HCT116 (cell line): ENCODE measurements at regions not wholly inside any gene's neighbourhood (a gene's known extent, or its start where the extent isn't known, plus 50 kb on each side); places are given as distances from the start of the nearest gene placed in this dataset.
A peak's percentile ranks its signal among the peaks of the same experiment; 100 is the strongest.

Source experiments
- ATAC-seq: fragments of 200-7000 bp; cut with Tn5 transposase; 2 replicates; pipeline ENCODE4 v1.9.1; 2020; ENCODE audit warnings: mild to moderate bottlenecking, moderate library complexity
- BruUV-seq: library from RNA; stranded (reverse); fragments of 400-500 nt; replicated peaks from 2 replicates; lab custom pipeline; 2021; lab: Mats Ljungman, UMichigan
- CTCF ChIA-PET: fragments of 300-600 bp; sonication (Branson Sonifier 250); formaldehyde crosslinking; loops from one replicate; lab custom pipeline; 2021; ENCODE audit warnings: antibody characterized with exemption; lab: Charles Lee
- POLR2A ChIA-PET: fragments of 300-600, 350-600 bp; sonication (Branson Sonifier 250); formaldehyde crosslinking; loops from one replicate; lab custom pipeline; 2021; ENCODE audit warnings: antibody characterized with exemption; lab: Charles Lee
- RAD21 ChIA-PET, 2 experiments: fragments of 300-600 bp; sonication (Branson Sonifier 250); formaldehyde crosslinking; loops; one replicate each; lab custom pipeline; 2023; ENCODE audit warnings: low total read pairs in 2 of 2; ENCODE audit not compliant: uncharacterized antibody in 2 of 2, unreplicated experiment in 2 of 2, low non-redundant PET in 1 of 2; lab: Charles Lee
- DNase-seq: peaks from one replicate; pipeline ENCODE4 v3.0.0-alpha.2; 2010; ENCODE audit warnings: low read depth, low spot score
- H2AFZ ChIP-seq: fragments of 200-600 bp; shearing (Covaris generic), sonication (generic); 2 replicates; pipeline ENCODE4 v1.6.1; 2017; ENCODE audit warnings: low read depth, mixed run types, mixed read lengths, antibody characterized with exemption, low read length; ENCODE audit not compliant: poor library complexity, severe bottlenecking
- H3K27ac ChIP-seq: 2 replicates; pipeline ENCODE4 v1.5.1; 2012; ENCODE audit warnings: low read depth, low read length
- H3K27me3 ChIP-seq: fragments of 200-600 bp; sonication (generic); 2 replicates; pipeline ENCODE4 v1.6.1; 2016; ENCODE audit warnings: mixed run types, low read length, mixed read lengths; ENCODE audit not compliant: insufficient read depth
- H3K36me3 ChIP-seq, 2 experiments: fragments of 200-500 bp in 1 of 2; fragments of 200-600 bp in 1 of 2; sonication (Bioruptor generic) in 1 of 2; sonication (generic) in 1 of 2; 2 replicates each; pipeline versions ENCODE4 v1.5.1 to v1.6.1; 2014 to 2016; ENCODE audit warnings: low read length in 2 of 2, inconsistent platforms in 1 of 2, mixed read lengths in 1 of 2, mixed run types in 1 of 2; ENCODE audit not compliant: insufficient read depth in 2 of 2, control insufficient read depth in 1 of 2
- H3K4me1 ChIP-seq, 2 experiments: fragments of 200-600 bp in 1 of 2; sonication (generic) in 1 of 2; 2 replicates each; pipeline versions ENCODE4 v1.5.1 to v1.6.1; 2012 to 2017; ENCODE audit warnings: low read length in 2 of 2, inconsistent platforms in 1 of 2, mild to moderate bottlenecking in 1 of 2, mixed read lengths in 1 of 2, mixed run types in 1 of 2, moderate library complexity in 1 of 2; ENCODE audit not compliant: insufficient read depth in 2 of 2, control insufficient read depth in 1 of 2
- H3K4me2 ChIP-seq: fragments of 200-600 bp; sonication (generic); 2 replicates; pipeline ENCODE4 v1.6.1; 2017; ENCODE audit warnings: mixed run types, low read length, mixed read lengths
- H3K4me3 ChIP-seq, 2 experiments: fragments of 200-600 bp in 1 of 2; sonication (generic) in 1 of 2; replicated peaks in 1 of 2; 2 replicates each; pipeline ENCODE4 v1.5.1; 2011 to 2016; ENCODE audit warnings: low read length in 2 of 2, control low read depth in 1 of 2, low read depth in 1 of 2, mild to moderate bottlenecking in 1 of 2, mixed read lengths in 1 of 2, mixed run types in 1 of 2
- H3K79me2 ChIP-seq: fragments of 200-600 bp; sonication (generic); 2 replicates; pipeline ENCODE4 v1.6.1; 2017; ENCODE audit warnings: mild to moderate bottlenecking, mixed run types, low read length, moderate library complexity, mixed read lengths; ENCODE audit not compliant: insufficient read depth
- H3K9ac ChIP-seq: fragments of 200-600 bp; sonication (generic); 2 replicates; pipeline ENCODE4 v1.6.1; 2016; ENCODE audit warnings: low read length, mixed read lengths
- H3K9me2 ChIP-seq: fragments of 200-600 bp; sonication (generic), shearing (Covaris generic); 2 replicates; pipeline ENCODE4 v1.6.1; 2017; ENCODE audit warnings: mixed run types, mild to moderate bottlenecking, moderate library complexity; ENCODE audit not compliant: insufficient read depth
- H3K9me3 ChIP-seq, 2 experiments: fragments of 200-500 bp in 1 of 2; fragments of 200-600 bp in 1 of 2; sonication (Bioruptor generic) in 1 of 2; sonication (generic) in 1 of 2; 2 replicates each; pipeline ENCODE4 v1.6.1; 2014 to 2017; ENCODE audit warnings: low read length in 2 of 2, mixed read lengths in 2 of 2, inconsistent platforms in 1 of 2, low read depth in 1 of 2, mild to moderate bottlenecking in 1 of 2, mixed run types in 1 of 2, moderate library complexity in 1 of 2; ENCODE audit not compliant: control insufficient read depth in 1 of 2, insufficient read depth in 1 of 2
- H4K20me1 ChIP-seq: fragments of 200-600 bp; sonication (generic), shearing (Covaris generic); 2 replicates; pipeline ENCODE4 v1.6.1; 2017; ENCODE audit warnings: mixed run types, mild to moderate bottlenecking, moderate library complexity; ENCODE audit not compliant: insufficient read depth
- CEBPB ChIP-seq: IDR thresholded peaks from 2 replicates; pipeline ENCODE4 v1.6.1; 2012; ENCODE audit warnings: low read depth
- RAD21 ChIP-seq: IDR thresholded peaks from 2 replicates; pipeline ENCODE4 v1.6.1; 2012; ENCODE audit warnings: low read depth, mild to moderate bottlenecking
- YY1 ChIP-seq: IDR thresholded peaks from 2 replicates; pipeline ENCODE4 v1.6.1; 2011; ENCODE audit warnings: low read length, low read depth, moderate library complexity, mild to moderate bottlenecking; ENCODE audit not compliant: insufficient replicate concordance; ENCODE audit errors: extremely low read depth
- intact Hi-C: fragments of 100-400 bp; cut with micrococcal nuclease; formaldehyde crosslinking; loops from 2 replicates; pipeline ENCODE4 v1.10.0; 2022
- TF ChIP-seq, protein P1 (sequence below), 3 experiments: fragments of 200-600 bp in 1 of 3; sonication (generic) in 1 of 3; IDR thresholded peaks in 2 of 3; conservative IDR thresholded peaks in 1 of 3; 2 replicates each; pipeline ENCODE4 v1.5.1; 2012 to 2017; ENCODE audit warnings: low read depth in 2 of 3, low read length in 2 of 3, antibody characterized with exemption in 1 of 3, borderline replicate concordance in 1 of 3, control low read depth in 1 of 3, mild to moderate bottlenecking in 1 of 3, mixed read lengths in 1 of 3, mixed run types in 1 of 3, moderate library complexity in 1 of 3; ENCODE audit not compliant: insufficient read depth in 1 of 3

GRCh38 chr6:119978274-119978889, 628.8 kb upstream of the MAN1A1 start:
- ChIA-PET CTCF (interaction anchor here (1.4 to 1.9 kb wide), 2 partner anchors 21 to 849 kb away, joined by 3 to 5 read pairs; no protein-coding TSS in a partner anchor), RAD21 (interaction anchor here in 1 of 2 experiments (0.8 to 1.3 kb wide), 2 partner anchors 628 to 830 kb away, joined by 3 read pairs; no protein-coding TSS in a partner anchor)
- Histone ChIP-seq H3K36me3 (no peaks in the 10 kb centered on the region), H3K4me1 (no peaks in the 10 kb centered on the region)
- TF ChIP-seq, protein P1, sequence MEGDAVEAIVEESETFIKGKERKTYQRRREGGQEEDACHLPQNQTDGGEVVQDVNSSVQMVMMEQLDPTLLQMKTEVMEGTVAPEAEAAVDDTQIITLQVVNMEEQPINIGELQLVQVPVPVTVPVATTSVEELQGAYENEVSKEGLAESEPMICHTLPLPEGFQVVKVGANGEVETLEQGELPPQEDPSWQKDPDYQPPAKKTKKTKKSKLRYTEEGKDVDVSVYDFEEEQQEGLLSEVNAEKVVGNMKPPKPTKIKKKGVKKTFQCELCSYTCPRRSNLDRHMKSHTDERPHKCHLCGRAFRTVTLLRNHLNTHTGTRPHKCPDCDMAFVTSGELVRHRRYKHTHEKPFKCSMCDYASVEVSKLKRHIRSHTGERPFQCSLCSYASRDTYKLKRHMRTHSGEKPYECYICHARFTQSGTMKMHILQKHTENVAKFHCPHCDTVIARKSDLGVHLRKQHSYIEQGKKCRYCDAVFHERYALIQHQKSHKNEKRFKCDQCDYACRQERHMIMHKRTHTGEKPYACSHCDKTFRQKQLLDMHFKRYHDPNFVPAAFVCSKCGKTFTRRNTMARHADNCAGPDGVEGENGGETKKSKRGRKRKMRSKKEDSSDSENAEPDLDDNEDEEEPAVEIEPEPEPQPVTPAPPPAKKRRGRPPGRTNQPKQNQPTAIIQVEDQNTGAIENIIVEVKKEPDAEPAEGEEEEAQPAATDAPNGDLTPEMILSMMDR (IDR thresholded peaks at IDR 0.05 in 2 of 3, conservative IDR thresholded peaks at IDR 0.05 in 1 of 3; ENCODE audit: borderline replicate concordance in 1 of 3, insufficient read depth in 1 of 3, low read depth in 2 of 3, low read length in 2 of 3), result peak; percentile 50 to 75 (median 72); a peak in 5 of 6 replicates
- peak; percentile 14 for TF ChIP-seq YY1
- TF ChIP-seq CEBPB, result no peak
- TF ChIP-seq RAD21, result peak; percentile 58
- TF ChIP-seq, all 23 proteins: peak for 3
- Histone ChIP-seq H3K9ac (no peak overlapping the region), H2AFZ (peak overlapping the region; percentile 63), H3K9me2 (no peaks in the 10 kb centered on the region), H3K4me3 (no peak overlapping the region), H3K79me2 (no peaks in the 10 kb centered on the region), H3K4me2 (no peak overlapping the region), H3K27ac (no peak overlapping the region), H3K9me3 (no peaks in the 10 kb centered on the region), H3K27me3 (no peaks in the 10 kb centered on the region), H4K20me1 (no peaks in the 10 kb centered on the region)
- POLR2A ChIA-PET, result no interaction called here
- ATAC-seq (peak; percentile 81), DNase-seq (no peak)
- intact Hi-C loops, result loop anchor here (1.0 to 5.0 kb wide), 3 partner anchors 236 to 830 kb away; no protein-coding TSS in a partner anchor
- no TSS peak for BruUV-seq
